ENCODE measurements at regions not wholly inside any gene's neighbourhood (a gene's known extent, or its start where the extent isn't known, plus 50 kb on each side); places are given as distances from the start of the nearest gene placed in this dataset.

DNA sequence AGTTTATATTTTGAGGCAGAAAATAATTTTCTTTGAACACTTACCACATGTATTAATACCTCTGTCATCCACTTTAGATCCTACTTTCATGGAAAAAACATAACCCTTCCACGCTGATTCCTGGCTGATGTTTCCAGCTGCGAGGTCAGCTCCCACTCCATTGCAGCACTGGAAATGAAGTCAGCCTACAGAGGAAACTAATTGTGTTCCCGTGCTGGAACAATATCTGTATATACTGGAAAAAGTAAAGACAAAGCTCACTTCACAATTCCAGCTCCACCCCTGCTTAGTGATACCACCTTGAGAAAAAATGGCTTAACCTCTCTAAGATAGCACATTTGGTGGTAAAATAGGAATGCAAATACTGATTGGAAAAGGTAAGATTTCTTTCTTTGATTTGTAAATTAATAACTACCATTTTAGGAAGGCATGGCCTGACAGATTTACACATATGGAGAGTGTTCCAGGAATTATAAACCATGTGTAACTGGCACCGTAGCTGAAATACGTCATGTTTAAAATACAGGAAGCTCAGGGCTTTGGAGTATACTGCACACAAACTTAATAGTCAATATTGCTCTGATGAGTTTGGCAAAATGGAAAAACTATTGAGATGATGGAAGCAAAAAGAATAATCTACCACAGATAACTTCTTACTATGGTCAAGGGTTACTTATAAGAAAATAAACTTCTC, 90.0 kb downstream of the TRIB2 start:
- Histone ChIP-seq H3K9me3 (no peaks in the 10 kb centered on the region), H3K4me3 (no peak overlapping the region), H3K27me3 (no peaks in the 10 kb centered on the region), H3K27ac (peak overlapping the region; percentile 63 to 74), H3K36me3 (no peaks in the 10 kb centered on the region), H3K4me1 (peaks cover 3 to 45% of the 10 kb centered on the region in 2 donors)
- TF ChIP-seq, protein P1, sequence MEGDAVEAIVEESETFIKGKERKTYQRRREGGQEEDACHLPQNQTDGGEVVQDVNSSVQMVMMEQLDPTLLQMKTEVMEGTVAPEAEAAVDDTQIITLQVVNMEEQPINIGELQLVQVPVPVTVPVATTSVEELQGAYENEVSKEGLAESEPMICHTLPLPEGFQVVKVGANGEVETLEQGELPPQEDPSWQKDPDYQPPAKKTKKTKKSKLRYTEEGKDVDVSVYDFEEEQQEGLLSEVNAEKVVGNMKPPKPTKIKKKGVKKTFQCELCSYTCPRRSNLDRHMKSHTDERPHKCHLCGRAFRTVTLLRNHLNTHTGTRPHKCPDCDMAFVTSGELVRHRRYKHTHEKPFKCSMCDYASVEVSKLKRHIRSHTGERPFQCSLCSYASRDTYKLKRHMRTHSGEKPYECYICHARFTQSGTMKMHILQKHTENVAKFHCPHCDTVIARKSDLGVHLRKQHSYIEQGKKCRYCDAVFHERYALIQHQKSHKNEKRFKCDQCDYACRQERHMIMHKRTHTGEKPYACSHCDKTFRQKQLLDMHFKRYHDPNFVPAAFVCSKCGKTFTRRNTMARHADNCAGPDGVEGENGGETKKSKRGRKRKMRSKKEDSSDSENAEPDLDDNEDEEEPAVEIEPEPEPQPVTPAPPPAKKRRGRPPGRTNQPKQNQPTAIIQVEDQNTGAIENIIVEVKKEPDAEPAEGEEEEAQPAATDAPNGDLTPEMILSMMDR (IDR thresholded peaks at IDR 0.05): no peak
- no peak for DNase-seq (ENCODE audit: low spot score)

DNA sequence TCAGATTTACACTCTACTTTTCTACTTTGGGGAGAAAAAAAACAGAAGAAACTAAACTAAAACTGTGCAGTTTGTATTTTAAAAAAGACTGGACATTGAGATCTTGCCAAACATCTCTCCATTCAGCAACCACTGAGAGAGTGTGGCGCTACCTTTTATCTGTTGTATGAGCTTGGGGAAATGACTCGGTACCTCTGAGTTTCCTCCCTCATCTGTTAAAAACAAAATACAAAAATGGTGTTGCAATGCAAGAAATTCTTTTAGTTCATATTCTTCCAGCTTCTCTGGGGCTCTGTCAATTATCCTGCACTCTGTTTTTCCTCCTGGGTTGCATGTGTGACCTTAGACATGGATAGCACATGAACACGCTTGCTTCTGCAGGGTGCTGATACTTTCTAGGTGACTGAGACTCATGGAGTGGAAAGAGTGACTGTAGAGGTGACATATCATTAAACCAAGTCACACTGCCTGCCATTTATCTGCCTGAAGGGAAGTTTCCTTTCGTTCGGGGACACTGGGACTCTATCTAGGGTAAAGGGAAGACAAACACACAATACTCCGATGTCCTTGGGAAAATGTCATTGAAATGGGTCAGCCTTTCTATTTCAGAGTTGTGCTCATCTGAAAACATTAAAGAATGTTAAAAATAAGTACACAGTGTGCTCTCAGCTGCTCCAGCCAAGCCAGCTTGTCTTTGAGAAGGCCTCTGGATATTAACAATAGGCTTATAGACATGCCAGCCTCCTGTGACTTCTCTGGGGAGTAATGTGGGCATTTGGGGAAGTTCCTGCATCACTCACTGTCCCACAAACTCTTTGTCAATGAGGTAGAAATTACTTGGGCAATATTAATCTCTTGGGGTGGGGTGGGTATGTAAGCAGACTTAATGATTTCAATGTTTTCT, 91.4 kb downstream of the TRIB2 start:
- H3K27me3 ChIP-seq: no peaks in the 10 kb centered on the region
- TF ChIP-seq, protein P1 (IDR thresholded peaks at IDR 0.05): no peak
- H3K4me3 ChIP-seq: no peak overlapping the region
- no peaks in the 10 kb centered on the region for H3K9me3 ChIP-seq
- no peak for DNase-seq (ENCODE audit: low spot score)
- peaks cover 3 to 45% of the 10 kb centered on the region in 2 donors for H3K4me1 ChIP-seq
- H3K27ac ChIP-seq: peak overlapping the region; percentile 63 to 74
- no peaks in the 10 kb centered on the region for H3K36me3 ChIP-seq

DNA sequence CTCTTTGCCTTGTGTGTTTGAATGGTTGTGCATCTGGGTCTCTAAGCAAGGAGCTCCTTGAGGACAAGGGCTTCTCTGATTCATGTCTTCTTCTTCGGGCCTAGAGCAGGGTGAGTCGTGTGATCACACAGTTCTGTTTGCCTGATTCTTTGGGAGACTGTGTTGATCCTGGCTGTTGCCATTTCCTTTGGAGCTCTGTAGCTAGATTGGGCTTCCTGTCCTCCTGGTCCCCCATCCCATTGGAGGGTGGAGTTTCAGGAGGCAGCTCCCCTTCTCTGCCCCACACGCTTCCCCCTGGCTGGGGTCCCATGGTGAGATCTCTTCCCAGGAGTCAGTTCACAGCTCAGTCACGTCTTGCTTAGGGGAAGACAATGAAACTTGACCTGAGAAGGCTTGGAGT, 92.8 kb downstream of the TRIB2 start:
- no peak for DNase-seq (ENCODE audit: low spot score)
- Histone ChIP-seq H3K4me3 (no peak overlapping the region), H3K27ac (peak overlapping the region; percentile 63 to 74), H3K4me1 (peaks cover 3 to 42% of the 10 kb centered on the region in 2 donors), H3K9me3 (no peaks in the 10 kb centered on the region), H3K36me3 (no peaks in the 10 kb centered on the region), H3K27me3 (no peaks in the 10 kb centered on the region)
- TF ChIP-seq, protein P1 (IDR thresholded peaks at IDR 0.05): no peak

DNA sequence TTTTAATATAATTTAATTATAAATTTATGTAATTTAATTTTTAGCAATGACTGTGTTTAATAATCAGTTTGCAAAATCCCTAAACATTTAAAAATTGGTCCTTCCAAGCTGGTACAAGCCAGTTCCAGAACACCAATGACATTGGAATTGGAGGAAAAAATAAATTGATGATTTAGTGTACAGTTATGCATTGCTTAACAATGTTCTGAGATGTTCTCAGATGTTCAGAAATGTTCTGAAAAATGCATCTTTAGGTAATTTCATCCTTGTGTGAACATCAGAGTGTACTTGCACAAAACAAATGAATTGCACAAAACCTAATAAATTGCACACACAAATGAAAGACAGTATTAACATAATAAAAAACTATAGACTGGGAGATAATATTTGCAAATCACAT, 95.2 kb downstream of the TRIB2 start:
- no peak for DNase-seq (ENCODE audit: low spot score)
- TF ChIP-seq, protein P1 (IDR thresholded peaks at IDR 0.05): no peak
- Histone ChIP-seq H3K36me3 (no peaks in the 10 kb centered on the region), H3K4me1 (peaks cover 3 to 43% of the 10 kb centered on the region in 2 donors), H3K27ac (no peak overlapping the region), H3K27me3 (no peaks in the 10 kb centered on the region), H3K9me3 (no peaks in the 10 kb centered on the region), H3K4me3 (no peak overlapping the region)

DNA sequence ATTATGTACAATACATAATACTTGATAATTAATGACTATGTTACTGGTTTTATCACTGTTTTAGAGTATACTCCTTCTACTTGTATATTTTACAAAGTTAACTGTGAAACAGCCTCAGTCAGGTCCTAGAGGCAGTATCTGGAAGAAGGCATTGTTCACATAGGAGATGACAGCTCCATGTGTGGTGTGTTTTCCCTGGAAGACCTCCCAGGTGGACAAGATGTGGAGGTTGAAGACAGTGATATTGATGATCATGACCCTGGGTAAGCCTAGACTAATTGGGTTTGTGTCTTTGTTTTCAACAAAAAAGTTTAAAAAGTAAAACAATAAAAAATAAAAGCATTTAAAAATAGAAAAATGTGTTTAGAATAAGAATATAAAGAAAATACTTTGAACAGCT, 96.4 kb downstream of the TRIB2 start:
- Histone ChIP-seq H3K27me3 (no peaks in the 10 kb centered on the region), H3K4me3 (no peak overlapping the region), H3K9me3 (no peaks in the 10 kb centered on the region), H3K36me3 (no peaks in the 10 kb centered on the region), H3K27ac (no peak overlapping the region), H3K4me1 (peaks cover 3 to 43% of the 10 kb centered on the region in 2 donors)
- TF ChIP-seq, protein P1 (IDR thresholded peaks at IDR 0.05): no peak
- DNase-seq (ENCODE audit: low spot score): no peak
